KMS-11 (cell line): ENCODE measurements at regions not wholly inside any gene's neighbourhood (a gene's known extent, or its start where the extent isn't known, plus 50 kb on each side); places are given as distances from the start of the nearest gene placed in this dataset.
A peak's percentile ranks its signal among the peaks of the same experiment; 100 is the strongest.

Experiments used
- H2AFZ ChIP-seq: fragments of 200-600 bp; sonication (generic); 2 replicates; pipeline ENCODE4 v1.6.1; 2016; ENCODE audit warnings: antibody characterized with exemption, mixed run types, low read depth
- H3K27ac ChIP-seq: fragments of 200-600 bp; sonication (generic); 2 replicates; pipeline ENCODE4 v1.6.1; 2016; ENCODE audit warnings: mild to moderate bottlenecking, mixed run types
- H3K27me3 ChIP-seq: fragments of 200-600 bp; sonication (generic); 2 replicates; pipeline ENCODE4 v1.6.1; 2017; ENCODE audit warnings: mild to moderate bottlenecking, low read depth, mixed run types, moderate library complexity; ENCODE audit not compliant: insufficient read depth
- H3K36me3 ChIP-seq: fragments of 200-600 bp; sonication (generic); 2 replicates; pipeline ENCODE4 v1.6.1; 2017; ENCODE audit warnings: mild to moderate bottlenecking, mixed run types; ENCODE audit not compliant: insufficient read depth
- H3K4me1 ChIP-seq: fragments of 200-600 bp; sonication (generic); 2 replicates; pipeline ENCODE4 v1.6.1; 2016; ENCODE audit warnings: mild to moderate bottlenecking, low read depth, mixed run types; ENCODE audit not compliant: poor library complexity, severe bottlenecking
- H3K4me2 ChIP-seq: fragments of 200-600 bp; sonication (generic); 2 replicates; pipeline ENCODE4 v1.7.0; 2016; ENCODE audit warnings: mild to moderate bottlenecking, mixed run types
- H3K4me3 ChIP-seq: fragments of 200-600 bp; sonication (generic); IDR thresholded peaks from 2 replicates; pipeline ENCODE4 v1.6.1; 2017; ENCODE audit warnings: low read depth, low read length, mixed read lengths; ENCODE audit not compliant: insufficient read depth
- H3K79me2 ChIP-seq: fragments of 200-600 bp; sonication (generic); 2 replicates; pipeline ENCODE4 v1.6.1; 2016; ENCODE audit warnings: low read depth, mixed run types; ENCODE audit not compliant: insufficient read depth
- H3K9ac ChIP-seq: fragments of 200-600 bp; sonication (generic); 2 replicates; pipeline ENCODE4 v1.6.1; 2016; ENCODE audit warnings: mild to moderate bottlenecking, mixed run types
- H4K20me1 ChIP-seq: fragments of 200-600 bp; sonication (generic); 2 replicates; pipeline ENCODE4 v1.6.1; 2016; ENCODE audit warnings: mild to moderate bottlenecking, mixed run types; ENCODE audit not compliant: insufficient read depth
- TF ChIP-seq, protein P1 (sequence below): fragments of 200-600 bp; sonication (generic); conservative IDR thresholded peaks from 2 replicates; pipeline ENCODE4 v1.6.1; 2017; ENCODE audit warnings: low read depth, mild to moderate bottlenecking, antibody characterized with exemption, low read length, moderate library complexity, mixed read lengths

DNA sequence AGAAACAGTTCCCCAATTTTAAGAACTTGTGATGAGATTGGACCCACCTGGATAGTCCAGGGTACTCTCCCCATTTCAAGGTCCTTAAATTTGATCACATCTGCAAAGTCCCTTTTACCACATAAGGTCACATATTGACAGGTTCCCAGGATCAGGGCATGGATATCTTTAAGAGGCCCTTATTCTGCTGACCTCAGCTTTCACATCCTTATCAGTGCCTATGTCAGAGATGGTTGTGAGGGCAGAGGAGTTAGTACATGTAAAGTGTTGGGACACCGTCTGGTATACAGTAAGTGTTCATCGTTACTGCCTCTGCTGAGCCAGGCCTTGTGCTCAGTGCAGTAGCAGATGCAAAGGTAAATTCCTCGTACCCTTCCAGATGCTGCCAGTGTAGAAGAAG is 375.4 kb upstream of the ASIC2 start:
- H3K79me2 ChIP-seq = no peaks in the 10 kb centered on the region

DNA sequence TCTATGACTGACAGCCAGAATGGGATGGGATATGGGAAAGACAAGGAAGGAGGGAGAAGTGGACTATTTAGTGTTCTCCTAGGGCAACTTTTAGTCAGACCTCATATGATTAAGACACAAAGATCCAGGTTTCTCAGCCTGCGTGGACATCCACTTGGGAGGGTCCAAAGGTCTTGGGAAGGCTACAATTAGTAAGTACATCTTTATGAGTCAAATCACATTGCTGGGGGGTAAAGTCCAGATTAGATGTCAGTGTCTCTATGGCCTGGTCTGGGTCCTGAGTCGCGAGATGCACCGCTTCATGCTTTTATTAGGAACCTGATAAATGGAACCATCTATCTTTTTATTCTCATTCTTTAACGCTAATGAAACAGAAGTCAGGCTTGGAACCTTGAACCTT is 378.4 kb upstream of the ASIC2 start:
- Histone ChIP-seq H3K4me1 (no peaks in the 10 kb centered on the region), H3K4me2 (no peak overlapping the region), H3K9ac (no peak overlapping the region), H3K4me3 (no peak overlapping the region), H3K27me3 (no peaks in the 10 kb centered on the region), H3K27ac (no peak overlapping the region), H2AFZ (no peak overlapping the region), H4K20me1 (no peaks in the 10 kb centered on the region), H3K79me2 (no peaks in the 10 kb centered on the region), H3K36me3 (no peaks in the 10 kb centered on the region)
- TF ChIP-seq, protein P1, sequence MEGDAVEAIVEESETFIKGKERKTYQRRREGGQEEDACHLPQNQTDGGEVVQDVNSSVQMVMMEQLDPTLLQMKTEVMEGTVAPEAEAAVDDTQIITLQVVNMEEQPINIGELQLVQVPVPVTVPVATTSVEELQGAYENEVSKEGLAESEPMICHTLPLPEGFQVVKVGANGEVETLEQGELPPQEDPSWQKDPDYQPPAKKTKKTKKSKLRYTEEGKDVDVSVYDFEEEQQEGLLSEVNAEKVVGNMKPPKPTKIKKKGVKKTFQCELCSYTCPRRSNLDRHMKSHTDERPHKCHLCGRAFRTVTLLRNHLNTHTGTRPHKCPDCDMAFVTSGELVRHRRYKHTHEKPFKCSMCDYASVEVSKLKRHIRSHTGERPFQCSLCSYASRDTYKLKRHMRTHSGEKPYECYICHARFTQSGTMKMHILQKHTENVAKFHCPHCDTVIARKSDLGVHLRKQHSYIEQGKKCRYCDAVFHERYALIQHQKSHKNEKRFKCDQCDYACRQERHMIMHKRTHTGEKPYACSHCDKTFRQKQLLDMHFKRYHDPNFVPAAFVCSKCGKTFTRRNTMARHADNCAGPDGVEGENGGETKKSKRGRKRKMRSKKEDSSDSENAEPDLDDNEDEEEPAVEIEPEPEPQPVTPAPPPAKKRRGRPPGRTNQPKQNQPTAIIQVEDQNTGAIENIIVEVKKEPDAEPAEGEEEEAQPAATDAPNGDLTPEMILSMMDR = no peak

More for the DNA sequence above, 375.4 kb upstream of the ASIC2 start:
- Histone ChIP-seq H3K4me3 (no peak overlapping the region), H3K36me3 (no peaks in the 10 kb centered on the region), H3K27ac (no peak overlapping the region), H3K4me2 (no peak overlapping the region), H2AFZ (no peak overlapping the region), H3K9ac (no peak overlapping the region), H3K4me1 (no peaks in the 10 kb centered on the region), H3K27me3 (no peaks in the 10 kb centered on the region), H4K20me1 (no peaks in the 10 kb centered on the region)
- TF ChIP-seq, protein P1 = no peak

DNA sequence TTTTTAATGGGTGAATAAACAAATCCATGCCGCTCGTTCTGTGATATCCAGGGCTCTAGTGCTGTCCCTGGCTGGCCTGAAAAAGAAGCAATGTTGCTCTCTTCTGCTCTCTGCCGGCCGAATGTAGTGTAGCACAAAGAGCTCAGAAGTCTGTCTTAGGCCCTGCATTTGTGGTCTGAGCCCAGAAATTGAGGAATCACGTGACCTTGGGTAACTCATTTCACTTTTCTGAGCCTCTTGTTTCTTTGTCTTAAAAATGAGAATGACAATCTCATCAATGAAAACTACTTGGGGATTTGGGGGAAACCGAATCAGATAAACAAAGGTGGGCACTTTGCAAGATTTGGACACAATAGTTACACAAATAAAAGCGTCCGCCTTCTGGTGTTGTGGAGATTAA is 381.6 kb upstream of the ASIC2 start:
- Histone ChIP-seq H3K36me3 (no peaks in the 10 kb centered on the region), H3K27ac (no peak overlapping the region), H3K4me3 (no peak overlapping the region), H3K4me1 (no peaks in the 10 kb centered on the region), H3K9ac (no peak overlapping the region), H3K79me2 (no peaks in the 10 kb centered on the region), H4K20me1 (no peaks in the 10 kb centered on the region), H3K4me2 (no peak overlapping the region), H3K27me3 (no peaks in the 10 kb centered on the region), H2AFZ (no peak overlapping the region)
- TF ChIP-seq, protein P1 = peak; percentile 77

DNA sequence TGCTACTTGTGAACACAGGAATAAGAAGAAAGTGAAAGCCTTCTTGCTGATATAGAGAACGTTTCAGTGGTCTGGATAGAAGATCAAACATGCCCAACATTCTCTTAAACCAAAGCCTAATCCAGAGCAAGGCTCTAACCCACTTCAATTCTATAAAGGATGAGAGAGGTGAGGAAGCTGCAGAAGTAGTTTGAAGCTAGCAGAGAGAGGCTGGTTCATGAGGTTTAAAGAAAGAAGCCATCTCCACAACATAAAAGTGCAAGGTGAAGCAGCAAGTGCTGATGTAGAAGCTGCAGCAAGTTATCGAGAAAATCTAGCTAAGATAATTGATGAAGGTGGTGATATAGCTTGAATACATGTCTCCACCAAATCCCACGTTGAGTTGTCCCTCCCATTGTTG is 383.3 kb upstream of the ASIC2 start:
- H2AFZ ChIP-seq = no peak overlapping the region
- H3K36me3 ChIP-seq = no peaks in the 10 kb centered on the region
- H3K4me1 ChIP-seq = no peaks in the 10 kb centered on the region
- H3K27ac ChIP-seq = no peak overlapping the region
- TF ChIP-seq, protein P1 = no peak
- H3K4me3 ChIP-seq = no peak overlapping the region
- no peaks in the 10 kb centered on the region for H3K27me3 ChIP-seq
- H3K79me2 ChIP-seq = no peaks in the 10 kb centered on the region
- no peak overlapping the region for H3K9ac ChIP-seq
- H4K20me1 ChIP-seq = no peaks in the 10 kb centered on the region
- no peak overlapping the region for H3K4me2 ChIP-seq

DNA sequence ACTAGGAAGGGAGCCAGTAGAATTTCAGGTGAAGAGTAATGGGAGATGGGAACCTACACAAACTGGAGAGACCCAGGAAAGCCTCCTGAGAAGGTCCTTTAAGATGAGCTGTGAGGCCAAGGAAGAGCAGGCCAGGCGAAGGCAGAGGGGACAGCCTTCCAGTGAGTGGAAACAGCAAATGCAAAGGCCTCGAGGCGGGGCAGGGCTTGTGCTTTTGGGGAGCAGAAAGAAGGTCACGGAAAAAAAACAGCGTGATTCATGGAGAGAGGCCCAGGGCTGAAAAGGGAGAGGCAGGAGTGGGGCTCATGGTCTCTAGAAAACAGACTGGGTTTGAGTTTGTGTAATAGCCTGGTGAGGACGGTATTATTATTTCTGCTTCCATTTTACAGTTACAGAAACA is 386.5 kb upstream of the ASIC2 start:
- Histone ChIP-seq H2AFZ (no peak overlapping the region), H3K9ac (no peak overlapping the region), H3K27ac (no peak overlapping the region), H3K4me1 (no peaks in the 10 kb centered on the region), H3K4me2 (no peak overlapping the region), H3K36me3 (no peaks in the 10 kb centered on the region), H3K4me3 (no peak overlapping the region), H3K79me2 (no peaks in the 10 kb centered on the region), H3K27me3 (no peaks in the 10 kb centered on the region), H4K20me1 (no peaks in the 10 kb centered on the region)
- TF ChIP-seq, protein P1 = no peak
